Esophagus muscularis mucosa (tissue), 4 donors: ENCODE measurements at regions not wholly inside any gene's neighbourhood (a gene's known extent, or its start where the extent isn't known, plus 50 kb on each side); places are given as distances from the start of the nearest gene placed in this dataset.
"Not testable (repeated sequence)": the region's sequence is repeated elsewhere in the genome, so short reads cannot be mapped to it uniquely, and the experiment has no call there.

Experiments
- CTCF ChIP-seq, 3 experiments: fragments of 200-600 bp in 2 of 3; fragments of 450-650 bp in 1 of 3; sonication (generic) in 2 of 3; IDR thresholded peaks; one replicate each; pipeline ENCODE4 v1.5.1; 2017 to 2019; ENCODE audit warnings: antibody characterized with exemption in 3 of 3, mild to moderate bottlenecking in 2 of 3, moderate library complexity in 1 of 3
- EP300 ChIP-seq: sonication (generic); formaldehyde crosslinking; IDR thresholded peaks from one replicate; pipeline ENCODE4 v1.6.1; 2017; ENCODE audit warnings: antibody characterized with exemption
- POLR2A ChIP-seq: fragments of 450-650 bp; IDR thresholded peaks from one replicate; pipeline ENCODE4 v1.6.1; 2017; ENCODE audit warnings: antibody characterized with exemption, moderate library complexity, mild to moderate bottlenecking, low read depth
- POLR2AphosphoS5 ChIP-seq, 2 donors: sonication (generic); formaldehyde crosslinking; IDR thresholded peaks; one replicate each; pipeline ENCODE4 v1.6.1; 2017; ENCODE audit warnings: antibody characterized with exemption in 2 of 2

- TF ChIP-seq EP300; CTCF (IDR thresholded peaks at IDR 0.05); POLR2AphosphoS5 (IDR thresholded peaks at IDR 0.05); POLR2A: not testable (repeated sequence)
Observed at GRCh38 chr4:3884261-3884660, 118.1 kb downstream of the ADRA2C start.
